Small intestine (tissue), 7 donors: ENCODE measurements at regions not wholly inside any gene's neighbourhood (a gene's known extent, or its start where the extent isn't known, plus 50 kb on each side); places are given as distances from the start of the nearest gene placed in this dataset.

Source experiments
- DNase-seq, 2 donors: peaks; one replicate each; pipeline versions ENCODE4 v3.0.0 to v3.0.0-alpha.2; 2013
- FAIRE-seq: peaks from 2 replicates; lab custom pipeline; 2012; peaks lifted over from hg19 to GRCh38; lab: Jason Lieb, UNC
- H3K27ac ChIP-seq, 3 donors: one replicate each; pipeline ENCODE4 v1.5.1; 2013; ENCODE audit warnings: low read length in 2 of 3, mild to moderate bottlenecking in 2 of 3, control low read depth in 1 of 3, inconsistent platforms in 1 of 3, low read depth in 1 of 3, moderate library complexity in 1 of 3
- H3K27me3 ChIP-seq, 3 donors: one replicate each; pipeline ENCODE4 v1.6.1; 2013; ENCODE audit warnings: low read length in 3 of 3, inconsistent platforms in 1 of 3; ENCODE audit not compliant: control insufficient read depth in 3 of 3, insufficient read depth in 3 of 3
- H3K36me3 ChIP-seq, 3 donors: one replicate each; pipeline ENCODE4 v1.6.1; 2013; ENCODE audit warnings: low read length in 3 of 3, inconsistent platforms in 1 of 3, low read depth in 1 of 3, mild to moderate bottlenecking in 1 of 3, moderate library complexity in 1 of 3; ENCODE audit not compliant: control insufficient read depth in 3 of 3, insufficient read depth in 2 of 3
- H3K4me1 ChIP-seq, 3 donors: one replicate each; pipeline ENCODE4 v1.6.1; 2013; ENCODE audit warnings: low read length in 2 of 3, inconsistent platforms in 1 of 3, low read depth in 1 of 3, mild to moderate bottlenecking in 1 of 3, moderate library complexity in 1 of 3; ENCODE audit not compliant: control insufficient read depth in 3 of 3, insufficient read depth in 2 of 3
- H3K4me3 ChIP-seq, 3 donors: one replicate each; pipeline ENCODE4 v1.5.1; 2013; ENCODE audit warnings: low read length in 3 of 3, control low read depth in 1 of 3, inconsistent platforms in 1 of 3, low read depth in 1 of 3, mild to moderate bottlenecking in 1 of 3, moderate library complexity in 1 of 3
- H3K9me3 ChIP-seq, 2 donors: one replicate each; pipeline ENCODE4 v1.6.1; 2013; ENCODE audit warnings: low read depth in 1 of 2, low read length in 1 of 2; ENCODE audit not compliant: control insufficient read depth in 2 of 2, insufficient read depth in 1 of 2
- WGBS, 3 donors: extraction: QIAGEN DNeasy Blood & Tissue Kit; methylation state at CpG; one replicate each; pipeline ENCODE4 v1.1.7; 2013; 5-methylcytosine and 5-hydroxymethylcytosine counted together
- donor health status: healthy with polysubstance abuse.
- donor health status: control.
- donor health status: control.
- donor health status: Bipolar disorder and iron deficiency.
- donor health status: healthy.

DNA sequence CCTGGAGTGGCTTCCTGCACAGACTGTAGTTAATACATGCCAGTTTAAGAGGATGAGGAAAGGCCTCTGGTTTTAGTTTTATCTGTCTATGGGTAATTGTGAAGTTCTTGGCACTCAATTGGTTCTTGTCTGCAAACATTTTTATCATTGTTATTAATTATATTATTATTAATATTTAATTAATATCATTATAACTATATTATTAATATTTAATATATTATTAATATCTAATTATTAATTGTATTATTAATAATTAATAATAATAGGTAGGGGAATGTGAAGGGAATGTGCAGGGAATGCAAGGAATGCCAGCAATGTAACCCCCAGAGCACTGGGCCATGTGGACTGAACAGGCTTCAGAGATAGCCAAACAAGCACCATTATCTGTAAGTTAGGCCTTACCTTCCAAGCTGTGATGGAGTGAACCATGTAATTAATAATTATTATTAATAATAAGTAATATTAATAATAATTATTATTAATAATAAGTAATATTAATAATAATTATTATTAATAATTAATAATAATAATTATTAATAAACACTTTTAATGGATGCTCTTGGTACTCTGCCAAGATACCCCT lies 79.8 kb upstream of the NMNAT3 start:
- H3K36me3 ChIP-seq = no peaks in the 10 kb centered on the region
- no peaks in the 10 kb centered on the region for H3K9me3 ChIP-seq
- DNase-seq (no peak), FAIRE-seq (no peak)
- no peak overlapping the region for H3K4me3 ChIP-seq
- H3K27me3 ChIP-seq = no peaks in the 10 kb centered on the region
- H3K27ac ChIP-seq = no peak overlapping the region
- H3K4me1 ChIP-seq = no peaks in the 10 kb centered on the region

DNA sequence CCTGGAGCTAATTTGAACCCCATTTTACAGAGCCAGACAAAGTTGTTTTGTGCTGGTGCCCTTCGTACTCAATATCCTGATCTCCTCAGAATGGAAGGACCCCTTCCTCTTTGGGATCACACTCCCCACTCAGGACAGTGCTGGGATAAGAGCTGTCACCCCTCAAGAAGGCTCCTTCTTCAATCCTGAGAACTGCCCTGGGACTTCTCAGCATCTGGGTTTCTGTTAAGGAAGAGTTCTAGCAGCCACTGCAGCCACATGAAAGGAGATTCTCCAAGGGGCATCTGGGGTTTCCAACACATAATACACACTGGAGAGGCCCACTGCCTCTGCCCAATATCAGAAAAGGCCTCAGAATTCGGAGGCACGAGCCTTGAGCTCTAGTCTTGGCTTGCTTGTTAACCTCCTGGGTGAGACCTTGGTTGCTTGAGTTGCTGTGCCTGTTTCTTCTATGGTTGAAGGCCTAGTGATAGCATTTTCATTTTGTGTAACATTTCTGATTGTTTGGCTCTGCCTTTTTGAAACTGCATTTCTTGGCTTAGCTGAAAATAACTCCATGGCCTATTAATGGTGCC lies 78.8 kb upstream of the NMNAT3 start:
- DNase-seq (no peak), FAIRE-seq (no peak)
- Histone ChIP-seq H3K27ac (no peak overlapping the region), H3K27me3 (no peaks in the 10 kb centered on the region), H3K9me3 (no peaks in the 10 kb centered on the region), H3K4me1 (no peaks in the 10 kb centered on the region), H3K36me3 (no peaks in the 10 kb centered on the region), H3K4me3 (no peak overlapping the region)
- 77 to 96% (median 88%) methylated on average over 3 of the region's 3 CpGs for whole genome bisulfite sequencing, 3 donors

GRCh38 chr3:139755551-139755950 lies 77.8 kb upstream of the NMNAT3 start:
- H3K27ac ChIP-seq = no peak overlapping the region
- no peaks in the 10 kb centered on the region for H3K4me1 ChIP-seq
- H3K9me3 ChIP-seq = peaks cover 0 to 2% of the 10 kb centered on the region in 2 donors
- 81 to 93% (median 89%) methylated on average over 3 of the region's 3 CpGs for WGBS, 3 donors
- no peaks in the 10 kb centered on the region for H3K36me3 ChIP-seq
- no peak for FAIRE-seq
- H3K27me3 ChIP-seq = no peaks in the 10 kb centered on the region
- no peak for DNase-seq
- H3K4me3 ChIP-seq = no peak overlapping the region

DNA sequence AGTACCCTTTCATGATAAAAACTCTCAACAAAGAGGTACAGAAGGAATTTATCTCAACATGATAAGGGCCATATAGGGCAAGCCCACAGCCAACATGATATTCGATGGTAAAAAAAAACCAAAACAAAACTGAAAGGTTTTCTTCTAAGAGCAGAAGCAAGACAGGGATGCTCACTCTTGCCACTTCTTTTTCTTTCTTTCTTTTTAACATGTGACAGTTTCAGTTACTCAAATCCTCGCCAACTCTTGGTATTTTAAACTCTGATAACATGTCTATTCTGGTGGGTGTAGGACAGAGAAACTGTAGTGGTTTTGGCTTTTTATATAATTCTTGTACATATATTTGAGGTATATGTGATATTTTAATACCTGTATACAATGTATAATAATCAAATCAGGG lies 74.0 kb upstream of the NMNAT3 start:
- Histone ChIP-seq H3K9me3 (peaks cover 0 to 3% of the 10 kb centered on the region in 2 donors), H3K4me1 (no peaks in the 10 kb centered on the region), H3K4me3 (no peak overlapping the region), H3K27me3 (no peaks in the 10 kb centered on the region), H3K27ac (no peak overlapping the region), H3K36me3 (no peaks in the 10 kb centered on the region)
- DNase-seq (no peak), FAIRE-seq (no peak)
- WGBS, 3 donors = 31 to 52% (median 37%) methylated on average over 2 of the region's 2 CpGs

DNA sequence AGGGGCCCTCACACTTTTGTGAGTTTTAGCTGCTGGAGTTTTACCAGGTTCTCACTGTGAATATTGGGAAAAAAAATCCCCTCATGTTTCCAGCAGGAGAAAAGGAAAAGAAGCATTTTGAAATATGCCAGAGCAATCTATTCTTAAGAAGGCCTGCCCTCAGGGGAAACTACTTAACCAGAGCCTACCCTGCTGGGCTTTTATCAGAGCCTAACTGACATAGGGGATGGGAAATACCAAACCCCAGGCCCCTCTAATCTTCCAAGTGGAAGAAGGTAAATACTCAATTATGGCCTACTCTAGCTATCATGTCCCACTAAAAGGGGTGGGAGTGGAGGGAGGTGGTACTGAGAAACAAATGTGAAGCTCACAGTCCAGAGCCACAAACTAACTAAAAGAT lies 68.7 kb upstream of the NMNAT3 start:
- no peaks in the 10 kb centered on the region for H3K4me1 ChIP-seq
- FAIRE-seq (no peak), DNase-seq (no peak)
- no peaks in the 10 kb centered on the region for H3K27me3 ChIP-seq
- peaks cover 0 to 3% of the 10 kb centered on the region in 2 donors for H3K9me3 ChIP-seq
- no peak overlapping the region for H3K4me3 ChIP-seq
- no peaks in the 10 kb centered on the region for H3K36me3 ChIP-seq
- no peak overlapping the region for H3K27ac ChIP-seq

GRCh38 chr3:139745831-139746230 lies 68.1 kb upstream of the NMNAT3 start:
- H3K4me3 ChIP-seq = no peak overlapping the region
- no peaks in the 10 kb centered on the region for H3K27me3 ChIP-seq
- DNase-seq = no peak
- no peak for FAIRE-seq
- H3K36me3 ChIP-seq = no peaks in the 10 kb centered on the region
- no peaks in the 10 kb centered on the region for H3K4me1 ChIP-seq
- H3K9me3 ChIP-seq = peaks cover 0 to 3% of the 10 kb centered on the region in 2 donors
- H3K27ac ChIP-seq = no peak overlapping the region
- WGBS, 3 donors = 77 to 81% (median 79%) methylated on average over 4 of the region's 4 CpGs

GRCh38 chr3:139738697-139739096 lies 60.9 kb upstream of the NMNAT3 start:
- no peaks in the 10 kb centered on the region for H3K9me3 ChIP-seq
- H3K27ac ChIP-seq = no peak overlapping the region
- H3K4me1 ChIP-seq = no peaks in the 10 kb centered on the region
- no peak overlapping the region for H3K4me3 ChIP-seq
- DNase-seq (no peak), FAIRE-seq (no peak)
- H3K36me3 ChIP-seq = no peaks in the 10 kb centered on the region
- 85 to 92% (median 88%) methylated on average over 3 of the region's 3 CpGs for WGBS, 3 donors
- H3K27me3 ChIP-seq = no peaks in the 10 kb centered on the region

- FAIRE-seq = no peak
- 83 to 89% (median 86%) methylated on average over 7 of the region's 7 CpGs for WGBS, 3 donors
- no peak overlapping the region for H3K27ac ChIP-seq
Observed at GRCh38 chr3:139737682-139738361, 60.0 kb upstream of the NMNAT3 start.

More at GRCh38 chr3:139737682-139738361, 60.0 kb upstream of the NMNAT3 start:
- no peaks in the 10 kb centered on the region for H3K9me3 ChIP-seq
- no peak for DNase-seq
- H3K36me3 ChIP-seq = no peaks in the 10 kb centered on the region
- H3K27me3 ChIP-seq = no peaks in the 10 kb centered on the region
- H3K4me3 ChIP-seq = no peak overlapping the region
- H3K4me1 ChIP-seq = no peaks in the 10 kb centered on the region
